Esophagus squamous epithelium (tissue), 5 donors: ENCODE measurements at regions not wholly inside any gene's neighbourhood (a gene's known extent, or its start where the extent isn't known, plus 50 kb on each side); places are given as distances from the start of the nearest gene placed in this dataset.
"Not testable (repeated sequence)": the region's sequence is repeated elsewhere in the genome, so short reads cannot be mapped to it uniquely, and the experiment has no call there.

ENCODE experiments used
- DNase-seq: peaks from one replicate; lab custom pipeline; 2025; lab: John Stamatoyannopoulos, UW
- H3K27ac ChIP-seq, 4 donors: fragments of 200-600 bp; sonication (generic); one replicate each; pipeline ENCODE4 v1.5.1; 2016 to 2019; ENCODE audit warnings: mild to moderate bottlenecking in 1 of 4
- H3K27me3 ChIP-seq, 4 donors: fragments of 200-600 bp; sonication (generic); 1 replicate in 3 of 4; 2 replicates in 1 of 4; pipeline versions ENCODE4 v1.5.1 to v1.6.0; 2017 to 2021; ENCODE audit warnings: antibody characterized with exemption in 1 of 4
- H3K36me3 ChIP-seq, 3 donors: fragments of 200-600 bp; sonication (generic); one replicate each; pipeline ENCODE4 v1.5.1; 2016 to 2019
- H3K4me1 ChIP-seq, 3 donors: fragments of 200-600 bp; sonication (generic); one replicate each; pipeline ENCODE4 v1.5.1; 2017 to 2019
- H3K4me3 ChIP-seq, 4 donors: fragments of 200-600 bp; sonication (generic); 1 replicate in 3 of 4; 2 replicates in 1 of 4; pipeline ENCODE4 v1.5.1; 2016 to 2019; ENCODE audit warnings: mild to moderate bottlenecking in 2 of 4, moderate library complexity in 1 of 4
- H3K9me3 ChIP-seq, 3 donors: fragments of 200-600 bp; sonication (generic); one replicate each; pipeline ENCODE4 v1.5.1; 2016 to 2019
- POLR2A ChIP-seq, 4 donors: fragments of 450-650 bp; IDR thresholded peaks; one replicate each; pipeline ENCODE4 v1.6.1; 2017; ENCODE audit warnings: antibody characterized with exemption in 4 of 4, mild to moderate bottlenecking in 4 of 4, moderate library complexity in 3 of 4
- WGBS, 2 donors: methylation state at CpG; one replicate each; pipeline ENCODE4 v1.1.5; 2018; 5-methylcytosine and 5-hydroxymethylcytosine counted together
- intact Hi-C: fragments of 100-400 bp; cut with DNase I; formaldehyde crosslinking; loops from one replicate; pipeline ENCODE4 v1.15.0; 2022
- TF ChIP-seq, protein P1 (sequence below), 6 experiments: fragments of 450-650 bp in 4 of 6; fragments of 200-600 bp in 2 of 6; sonication (generic) in 2 of 6; IDR thresholded peaks; one replicate each; pipeline ENCODE4 v1.5.1; 2016 to 2019; ENCODE audit warnings: antibody characterized with exemption in 6 of 6, mild to moderate bottlenecking in 4 of 6, moderate library complexity in 4 of 6
- donor health status: DM: yes; HTN: yes; CAD: no.

DNA sequence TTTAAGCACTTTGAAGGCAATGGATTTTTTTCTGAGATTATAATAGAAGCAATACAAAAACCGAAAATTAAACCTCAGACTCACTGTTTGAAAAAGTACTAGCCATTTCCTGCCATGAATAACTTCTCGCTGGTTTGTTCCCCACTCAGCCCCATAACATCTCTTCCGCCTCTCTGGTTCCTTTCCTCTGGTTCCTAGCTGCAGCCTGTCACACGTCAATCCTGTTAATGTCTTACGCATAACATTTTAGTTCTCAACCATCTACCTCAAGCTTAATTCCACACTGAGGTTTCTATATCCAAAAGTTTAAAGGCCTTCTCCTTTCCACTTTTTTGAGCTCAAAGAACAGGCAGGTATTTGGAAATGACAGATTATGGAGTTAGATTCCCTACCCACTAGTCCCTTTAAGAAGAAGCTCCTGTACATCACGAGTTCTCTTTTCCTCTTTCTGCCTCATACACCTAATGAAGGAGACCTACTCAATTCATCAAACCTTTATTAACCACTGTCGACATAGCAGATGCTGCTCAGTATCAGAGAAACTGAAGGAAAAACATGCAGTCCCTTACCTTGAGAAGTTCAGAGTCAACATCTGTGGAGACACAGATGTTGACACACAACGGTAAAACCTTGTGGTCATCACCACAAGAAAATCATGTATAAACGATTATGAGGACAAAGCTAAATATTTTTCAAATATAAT, 243.0 kb upstream of the PTGER4 start:
- 59 to 68% methylated on average over 9 of the region's 9 CpGs for WGBS, 2 donors
- intact Hi-C loops = no loop called here
- no peak for TF ChIP-seq POLR2A (IDR thresholded peaks at IDR 0.05)
- TF ChIP-seq, protein P1, sequence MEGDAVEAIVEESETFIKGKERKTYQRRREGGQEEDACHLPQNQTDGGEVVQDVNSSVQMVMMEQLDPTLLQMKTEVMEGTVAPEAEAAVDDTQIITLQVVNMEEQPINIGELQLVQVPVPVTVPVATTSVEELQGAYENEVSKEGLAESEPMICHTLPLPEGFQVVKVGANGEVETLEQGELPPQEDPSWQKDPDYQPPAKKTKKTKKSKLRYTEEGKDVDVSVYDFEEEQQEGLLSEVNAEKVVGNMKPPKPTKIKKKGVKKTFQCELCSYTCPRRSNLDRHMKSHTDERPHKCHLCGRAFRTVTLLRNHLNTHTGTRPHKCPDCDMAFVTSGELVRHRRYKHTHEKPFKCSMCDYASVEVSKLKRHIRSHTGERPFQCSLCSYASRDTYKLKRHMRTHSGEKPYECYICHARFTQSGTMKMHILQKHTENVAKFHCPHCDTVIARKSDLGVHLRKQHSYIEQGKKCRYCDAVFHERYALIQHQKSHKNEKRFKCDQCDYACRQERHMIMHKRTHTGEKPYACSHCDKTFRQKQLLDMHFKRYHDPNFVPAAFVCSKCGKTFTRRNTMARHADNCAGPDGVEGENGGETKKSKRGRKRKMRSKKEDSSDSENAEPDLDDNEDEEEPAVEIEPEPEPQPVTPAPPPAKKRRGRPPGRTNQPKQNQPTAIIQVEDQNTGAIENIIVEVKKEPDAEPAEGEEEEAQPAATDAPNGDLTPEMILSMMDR (IDR thresholded peaks at IDR 0.05) = no peak
- Histone ChIP-seq H3K36me3 (no peaks in the 10 kb centered on the region), H3K4me3 (no peak overlapping the region), H3K4me1 (peaks cover 0 to 4% (median 0%) of the 10 kb centered on the region in 3 donors), H3K9me3 (no peaks in the 10 kb centered on the region), H3K27me3 (no peaks in the 10 kb centered on the region), H3K27ac (peak overlapping the region in 1 of 4 donors; percentile 23)
- DNase-seq = no peak

DNA sequence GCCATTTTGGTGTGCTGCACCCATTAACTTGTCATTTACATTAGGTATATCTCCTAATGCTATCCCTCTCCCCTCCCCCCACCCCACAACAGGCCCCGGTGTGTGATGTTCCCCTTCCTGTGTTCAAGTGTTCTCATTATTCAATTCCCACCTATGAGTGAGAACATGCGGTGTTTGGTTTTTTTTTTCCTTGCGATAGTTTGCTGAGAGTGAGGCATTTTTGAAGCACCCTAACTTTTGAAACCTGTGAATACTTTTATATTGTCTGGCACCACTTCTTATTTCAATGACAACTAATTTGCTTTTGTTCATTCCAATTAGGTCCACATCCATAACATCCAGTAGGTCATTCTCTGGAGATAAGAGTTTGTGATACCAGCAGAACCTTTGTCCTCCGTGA, 244.0 kb upstream of the PTGER4 start:
- H3K36me3 ChIP-seq, DNase-seq, H3K4me3 ChIP-seq, H3K27me3 ChIP-seq, H3K9me3 ChIP-seq, H3K4me1 ChIP-seq, H3K27ac ChIP-seq, intact Hi-C loops: not testable (repeated sequence)
- 78 to 91% methylated on average over 4 of the region's 4 CpGs for WGBS, 2 donors

DNA sequence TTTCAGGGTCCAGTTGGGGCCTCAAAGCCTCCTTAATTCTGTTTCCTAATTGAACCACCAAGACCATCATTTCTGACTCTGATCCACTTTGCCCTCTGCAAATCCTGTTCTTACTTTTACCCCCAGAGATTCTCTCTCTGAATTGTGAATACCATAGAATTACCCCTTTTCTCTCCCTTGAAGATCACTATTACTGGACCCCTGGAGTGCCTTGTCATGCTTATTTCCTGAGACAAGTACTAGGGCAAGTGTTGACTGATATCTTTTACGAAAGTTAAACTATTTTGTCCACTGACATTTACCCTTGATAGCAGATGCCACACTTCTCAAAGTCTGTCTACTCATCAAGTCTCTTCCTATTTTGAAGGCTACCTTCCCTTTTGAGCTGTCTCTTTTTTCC, 246.9 kb upstream of the PTGER4 start:
- TF ChIP-seq POLR2A (IDR thresholded peaks at IDR 0.05) = no peak
- TF ChIP-seq, protein P1 (IDR thresholded peaks at IDR 0.05) = no peak
- Histone ChIP-seq H3K36me3 (no peaks in the 10 kb centered on the region), H3K4me1 (peaks cover 0 to 17% (median 7%) of the 10 kb centered on the region in 3 donors), H3K4me3 (no peak overlapping the region), H3K27me3 (no peaks in the 10 kb centered on the region), H3K27ac (no peak overlapping the region), H3K9me3 (no peaks in the 10 kb centered on the region)
- 86 to 93% methylated on average over 1 of the region's 1 CpG for WGBS, 2 donors
- intact Hi-C loops = no loop called here
- no peak for DNase-seq

DNA sequence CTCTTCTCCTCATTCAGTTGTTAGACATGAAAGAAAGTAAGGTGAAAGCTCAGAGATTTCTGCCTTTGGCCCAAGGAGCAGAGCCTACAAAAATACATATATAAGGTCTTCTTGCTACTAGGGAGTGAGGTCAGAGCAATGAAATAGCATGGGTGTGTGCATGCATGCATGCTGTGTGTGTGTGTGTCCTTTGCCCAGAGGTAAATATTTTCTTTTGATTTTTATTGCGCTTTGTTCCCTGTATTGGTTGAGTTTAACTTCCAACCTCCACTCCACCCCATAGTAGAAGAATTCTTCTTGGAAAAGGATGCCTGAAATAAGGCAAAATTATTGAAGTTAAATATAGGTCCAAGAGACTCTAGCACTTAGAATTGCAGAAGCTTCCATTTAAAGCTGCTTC, 248.0 kb upstream of the PTGER4 start:
- Histone ChIP-seq H3K4me3 (no peak overlapping the region), H3K4me1 (peaks cover 0 to 17% (median 7%) of the 10 kb centered on the region in 3 donors), H3K9me3 (no peaks in the 10 kb centered on the region), H3K27ac (no peak overlapping the region), H3K36me3 (no peaks in the 10 kb centered on the region), H3K27me3 (no peaks in the 10 kb centered on the region)
- no peak for DNase-seq
- no peak for TF ChIP-seq POLR2A (IDR thresholded peaks at IDR 0.05)
- TF ChIP-seq, protein P1 (IDR thresholded peaks at IDR 0.05) = no peak
- intact Hi-C loops = no loop called here
- 83 to 94% methylated on average over 1 of the region's 1 CpG for WGBS, 2 donors

DNA sequence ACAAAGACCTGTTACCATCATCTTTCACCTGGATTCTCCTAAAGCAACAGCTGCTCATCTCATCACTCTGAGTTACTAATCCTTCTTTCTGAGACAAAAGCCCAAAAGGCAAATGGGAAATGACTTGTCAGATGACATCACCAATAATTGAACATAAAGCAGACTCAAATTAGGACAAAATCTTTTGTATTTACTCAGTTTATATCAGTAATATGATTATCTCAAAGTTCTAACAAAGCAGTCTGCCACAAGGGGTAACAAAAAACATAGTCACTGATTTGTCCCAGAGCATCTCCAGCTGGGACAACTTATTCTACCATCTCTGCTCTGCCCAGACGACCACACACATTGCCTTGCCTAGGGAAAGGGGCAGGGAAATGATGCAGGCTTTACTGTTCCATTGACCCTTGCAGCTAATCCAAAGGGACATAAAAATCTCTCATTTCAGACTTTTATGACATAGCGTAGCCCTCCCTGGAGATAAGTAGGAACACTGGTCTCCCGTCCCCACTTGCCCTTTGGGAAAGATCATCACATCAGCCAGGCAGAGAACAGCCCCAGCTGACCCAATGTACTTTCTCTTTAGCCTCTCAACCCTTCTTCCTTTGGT, 249.5 kb upstream of the PTGER4 start:
- Histone ChIP-seq H3K27ac (no peak overlapping the region), H3K36me3 (no peaks in the 10 kb centered on the region), H3K27me3 (no peaks in the 10 kb centered on the region), H3K4me3 (no peak overlapping the region), H3K4me1 (peaks cover 0 to 17% (median 7%) of the 10 kb centered on the region in 3 donors), H3K9me3 (no peaks in the 10 kb centered on the region)
- TF ChIP-seq, protein P1 (IDR thresholded peaks at IDR 0.05) = no peak
- TF ChIP-seq POLR2A (IDR thresholded peaks at IDR 0.05) = no peak
- intact Hi-C loops = no loop called here
- no peak for DNase-seq
- 70 to 76% methylated on average over 3 of the region's 3 CpGs for WGBS, 2 donors
